ENCODE measurements at regions not wholly inside any gene's neighbourhood (a gene's known extent, or its start where the extent isn't known, plus 50 kb on each side); places are given as distances from the start of the nearest gene placed in this dataset.

- no peak for TF ChIP-seq POLR2A (IDR thresholded peaks at IDR 0.05)
- TF ChIP-seq CTCF (IDR thresholded peaks at IDR 0.05) = no peak
- TF ChIP-seq POLR2AphosphoS5 (IDR thresholded peaks at IDR 0.05) = no peak
- TF ChIP-seq EP300 (IDR thresholded peaks at IDR 0.05) = no peak
Observed at GRCh38 chr6:40152196-40152595, 217.9 kb upstream of the MOCS1 start.

Data from gastroesophageal sphincter (tissue), 3 donors.